PC-9 (cell line): ENCODE measurements at regions not wholly inside any gene's neighbourhood (a gene's known extent, or its start where the extent isn't known, plus 50 kb on each side); places are given as distances from the start of the nearest gene placed in this dataset.

Source experiments
- BruUV-seq: library from RNA; stranded (reverse); fragments of 400-500 nt; replicated peaks from 2 replicates; lab custom pipeline; 2021; lab: Mats Ljungman, UMichigan
- CTCF ChIA-PET: fragments of 300-600 bp; sonication (Branson Sonifier 250); formaldehyde crosslinking; loops from one replicate; lab custom pipeline; 2022; ENCODE audit warnings: antibody characterized with exemption; lab: Charles Lee
- POLR2A ChIA-PET: fragments of 300-600 bp; sonication (Branson Sonifier 250); formaldehyde crosslinking; loops from one replicate; lab custom pipeline; 2022; ENCODE audit warnings: antibody characterized with exemption; ENCODE audit not compliant: unreplicated experiment; lab: Charles Lee
- DNase-seq, 2 experiments: peaks; one replicate each; pipeline versions ENCODE4 v3.0.0 to v3.0.0-alpha.2; 2015 to 2022; ENCODE audit warnings: mixed read lengths in 1 of 2
- H2AFZ ChIP-seq: fragments of 200-600 bp; sonication (generic); 2 replicates; pipeline ENCODE4 v1.8.1; 2017; ENCODE audit warnings: antibody characterized with exemption
- H3F3A ChIP-seq: fragments of 200-600 bp; sonication (generic); 2 replicates; pipeline ENCODE4 v1.8.1; 2017; ENCODE audit warnings: antibody characterized with exemption, mild to moderate bottlenecking, low read depth; ENCODE audit not compliant: insufficient read depth
- H3K27ac ChIP-seq: fragments of 200-600 bp; sonication (generic); 2 replicates; pipeline ENCODE4 v1.6.1; 2016; ENCODE audit warnings: mixed run types
- H3K27me3 ChIP-seq: fragments of 200-600 bp; sonication (generic); 2 replicates; pipeline ENCODE4 v1.6.1; 2016; ENCODE audit warnings: low read depth, mixed run types; ENCODE audit not compliant: insufficient read depth
- H3K36me3 ChIP-seq: fragments of 200-600 bp; sonication (generic); 2 replicates; pipeline ENCODE4 v1.6.1; 2016; ENCODE audit warnings: low read depth, mixed run types
- H3K4me1 ChIP-seq: fragments of 200-600 bp; sonication (generic); replicated peaks from 2 replicates; pipeline ENCODE4 v1.6.1; 2016; ENCODE audit warnings: mixed run types; ENCODE audit not compliant: insufficient read depth
- H3K4me2 ChIP-seq: fragments of 200-600 bp; sonication (generic); 2 replicates; pipeline ENCODE4 v1.6.1; 2017; ENCODE audit warnings: mixed run types
- H3K4me3 ChIP-seq: fragments of 200-600 bp; sonication (generic); 2 replicates; pipeline ENCODE4 v1.6.1; 2016; ENCODE audit warnings: mixed run types
- H3K79me2 ChIP-seq: fragments of 200-600 bp; sonication (generic); 2 replicates; pipeline ENCODE4 v1.6.1; 2017; ENCODE audit warnings: low read depth, mixed run types
- H3K9me2 ChIP-seq: fragments of 200-600 bp; sonication (generic); 2 replicates; pipeline ENCODE4 v1.8.1; 2017; ENCODE audit warnings: mild to moderate bottlenecking; ENCODE audit not compliant: insufficient read depth
- H3K9me3 ChIP-seq: fragments of 200-600 bp; sonication (generic); 2 replicates; pipeline ENCODE4 v1.8.1; 2016; ENCODE audit warnings: low read depth; ENCODE audit not compliant: insufficient read depth
- H4K20me1 ChIP-seq: fragments of 200-600 bp; sonication (generic); 2 replicates; pipeline ENCODE4 v1.8.1; 2017; ENCODE audit not compliant: insufficient read depth
- CTCF ChIP-seq: fragments of 200-600 bp; sonication (generic); conservative IDR thresholded peaks from 2 replicates; pipeline ENCODE4 v1.6.1; 2017; ENCODE audit warnings: mixed run types, antibody characterized with exemption, mild to moderate bottlenecking, moderate library complexity
- EZH2 ChIP-seq: fragments of 200-600 bp; sonication (generic); IDR thresholded peaks from 2 replicates; pipeline ENCODE4 v1.8.0; 2017; ENCODE audit warnings: antibody characterized with exemption, low read depth
- intact Hi-C: fragments of 100-400 bp; cut with micrococcal nuclease; formaldehyde crosslinking; loops from one replicate; pipeline ENCODE4 v1.10.0; 2022; ENCODE audit not compliant: unreplicated experiment

GRCh38 chr1:162929177-162929576, 68.2 kb upstream of the CCDC190 start:
- BruUV-seq: no TSS peak
- POLR2A ChIA-PET: no interaction called here
- no peak for TF ChIP-seq EZH2
- TF ChIP-seq CTCF: no peak
- no peak overlapping the region for H3K27ac ChIP-seq
- intact Hi-C loops: no loop called here
- H4K20me1 ChIP-seq: no peaks in the 10 kb centered on the region
- no peaks in the 10 kb centered on the region for H3K36me3 ChIP-seq
- no peak overlapping the region for H3K4me2 ChIP-seq
- CTCF ChIA-PET: interaction anchor here (0.5 kb wide), 1 partner anchor 53 kb away, joined by 4 read pairs; no protein-coding TSS in a partner anchor
- no peaks in the 10 kb centered on the region; the same call in 1 of the 2 replicates for H3K9me3 ChIP-seq
- no peak overlapping the region for H2AFZ ChIP-seq
- no peaks in the 10 kb centered on the region for H3K79me2 ChIP-seq
- no peak for DNase-seq
- no peaks in the 10 kb centered on the region for H3K4me1 ChIP-seq
- H3F3A ChIP-seq: no peaks in the 10 kb centered on the region
- H3K27me3 ChIP-seq: no peaks in the 10 kb centered on the region
- H3K9me2 ChIP-seq: peaks cover 5% of the 10 kb centered on the region; the same call in 1 of the 2 replicates
- no peak overlapping the region for H3K4me3 ChIP-seq

GRCh38 chr1:162928141-162928540, 67.2 kb upstream of the CCDC190 start:
- Histone ChIP-seq H3K79me2 (no peaks in the 10 kb centered on the region), H3K4me3 (no peak overlapping the region), H2AFZ (no peak overlapping the region), H3K4me1 (no peaks in the 10 kb centered on the region), H3K27me3 (no peaks in the 10 kb centered on the region), H3K9me2 (peaks cover 5% of the 10 kb centered on the region; the same call in 1 of the 2 replicates), H3K36me3 (no peaks in the 10 kb centered on the region), H3K27ac (no peak overlapping the region), H3K4me2 (no peak overlapping the region), H4K20me1 (no peaks in the 10 kb centered on the region), H3F3A (no peaks in the 10 kb centered on the region), H3K9me3 (no peaks in the 10 kb centered on the region; the same call in 1 of the 2 replicates)
- no peak for DNase-seq
- intact Hi-C loops: no loop called here
- ChIA-PET CTCF (no interaction called here), POLR2A (no interaction called here)
- BruUV-seq: no TSS peak
- TF ChIP-seq CTCF (no peak), EZH2 (no peak)

GRCh38 chr1:162927421-162927820, 66.4 kb upstream of the CCDC190 start:
- POLR2A ChIA-PET: no interaction called here
- Histone ChIP-seq H3K4me2 (no peak overlapping the region), H2AFZ (no peak overlapping the region), H3K27me3 (no peaks in the 10 kb centered on the region), H3K9me2 (0 out of 2 replicates have a peak, but pooled peaks cover 5% of the 10 kb centered on the region), H3K79me2 (no peaks in the 10 kb centered on the region), H4K20me1 (no peaks in the 10 kb centered on the region), H3K4me1 (no peaks in the 10 kb centered on the region), H3F3A (no peaks in the 10 kb centered on the region), H3K27ac (no peak overlapping the region), H3K4me3 (no peak overlapping the region), H3K9me3 (no peaks in the 10 kb centered on the region; the same call in 1 of the 2 replicates), H3K36me3 (no peaks in the 10 kb centered on the region)
- DNase-seq: no peak
- intact Hi-C loops: no loop called here
- CTCF ChIA-PET: no interaction called here
- BruUV-seq: no TSS peak
- TF ChIP-seq EZH2 (no peak), CTCF (no peak)
